Stimulated activated CD4-positive, alpha-beta T cell treated with anti-CD3 and anti-CD28 coated beads, Interleukin-1b, Interleukin-23, amount 100 ng/mL, for 24 hours (primary cell): ENCODE measurements at regions not wholly inside any gene's neighbourhood (a gene's known extent, or its start where the extent isn't known, plus 50 kb on each side); places are given as distances from the start of the nearest gene placed in this dataset.

ENCODE experiments used
- DNase-seq, 4 experiments: peaks; one replicate each; pipeline ENCODE4 v3.0.0-alpha.2; 2020; ENCODE audit warnings: low read depth in 4 of 4, low spot score in 1 of 4

DNA sequence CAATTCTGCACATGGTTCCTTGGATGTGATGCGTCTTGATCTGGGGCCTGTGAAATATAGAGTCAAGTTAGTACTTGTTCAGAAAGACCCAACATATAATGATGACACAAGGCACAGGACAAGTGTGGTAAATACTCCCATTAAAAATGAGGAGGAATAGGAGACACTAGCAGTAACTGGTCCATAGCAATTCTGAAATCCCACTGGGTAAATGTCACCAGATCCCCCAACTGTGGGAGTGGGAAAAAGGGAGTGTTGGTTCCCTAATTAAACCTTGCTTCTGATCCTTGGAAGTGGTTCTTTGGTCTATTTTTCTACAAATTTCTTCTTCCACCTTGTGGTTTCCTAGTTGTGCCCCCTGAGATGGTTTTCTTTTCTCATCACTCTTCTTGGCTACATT lies 62.5 kb upstream of the NRP1 start:
- DNase-seq: no peak

DNA sequence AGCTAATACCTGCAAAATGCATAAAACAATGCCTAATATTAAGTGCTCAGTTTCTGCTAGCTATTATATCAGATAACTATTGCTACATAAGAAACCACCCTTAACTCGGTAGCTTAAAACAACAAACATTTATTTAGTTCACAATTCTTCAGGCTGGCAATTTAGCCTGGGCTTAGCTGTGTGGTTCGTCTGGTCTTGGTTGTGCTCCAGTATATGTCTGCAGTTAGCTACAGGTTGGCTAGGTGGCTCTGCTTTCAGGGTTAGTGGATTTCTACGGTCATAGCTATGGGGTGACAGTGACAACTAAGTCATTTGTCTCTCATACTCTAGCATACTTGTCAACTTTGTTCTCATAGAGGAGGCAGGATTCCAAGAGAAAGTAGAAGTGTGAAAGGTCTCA lies 61.8 kb upstream of the NRP1 start:
- no peak for DNase-seq

DNA sequence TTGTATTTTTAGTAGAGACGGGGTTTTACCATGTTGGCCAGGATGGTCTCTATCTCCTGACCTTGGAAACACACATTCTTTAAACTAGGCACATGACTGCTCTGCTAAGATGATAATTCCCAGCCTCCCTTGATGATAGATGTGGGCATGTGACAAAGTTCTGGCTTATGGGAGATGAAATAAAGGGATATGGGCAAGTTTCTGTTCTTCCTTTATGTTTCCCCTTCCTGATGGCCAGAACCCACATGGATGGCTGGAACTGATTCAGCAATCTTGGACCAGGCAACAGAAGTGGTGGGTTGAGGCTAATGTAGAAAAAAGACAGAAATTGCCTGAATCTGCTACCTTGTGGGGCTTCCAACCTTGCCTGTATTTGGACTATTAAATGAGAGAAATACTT lies 60.7 kb upstream of the NRP1 start:
- no peak for DNase-seq

DNA sequence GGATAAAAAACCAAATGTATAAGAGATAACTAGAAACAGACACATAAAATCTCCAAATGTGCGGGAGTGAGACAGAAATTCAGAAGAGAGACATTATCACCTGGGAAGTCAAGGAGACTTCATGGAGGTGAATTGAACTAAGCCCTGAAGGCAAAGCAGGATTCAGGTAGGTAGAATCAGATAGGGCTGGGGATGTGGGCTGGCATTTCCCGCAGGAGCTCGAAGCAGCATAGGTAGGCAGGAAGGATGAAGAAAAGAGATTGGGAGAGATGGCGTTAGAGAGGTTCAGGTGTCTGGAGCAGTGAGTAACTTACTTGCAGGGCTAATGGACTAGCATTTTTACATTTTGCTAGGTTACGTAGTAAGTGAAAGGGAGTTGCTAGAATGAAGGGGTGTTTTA lies 58.2 kb upstream of the NRP1 start:
- no peak for DNase-seq

GRCh38 chr10:33391611-33392465 lies 57.4 kb upstream of the NRP1 start:
- DNase-seq: no peak

DNA sequence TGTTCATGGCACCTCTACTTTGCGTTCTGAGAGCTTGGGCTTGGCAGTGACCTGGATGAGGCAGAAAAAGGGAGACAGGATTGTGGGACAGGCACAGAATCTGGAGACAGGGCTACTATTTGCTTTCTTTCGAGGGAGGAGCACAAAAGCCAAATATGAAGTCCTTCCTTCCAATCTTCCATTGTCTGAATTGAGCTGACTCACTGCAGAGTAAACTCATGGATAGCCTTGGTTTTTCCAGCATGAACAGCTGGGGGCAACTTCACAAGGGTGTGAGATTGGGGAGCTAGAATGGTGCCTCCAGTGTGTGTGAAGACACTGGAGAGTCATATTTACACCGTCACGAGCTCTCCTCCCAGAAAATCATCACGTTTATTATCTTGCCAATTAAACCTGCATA lies 55.6 kb upstream of the NRP1 start:
- DNase-seq: no peak

DNA sequence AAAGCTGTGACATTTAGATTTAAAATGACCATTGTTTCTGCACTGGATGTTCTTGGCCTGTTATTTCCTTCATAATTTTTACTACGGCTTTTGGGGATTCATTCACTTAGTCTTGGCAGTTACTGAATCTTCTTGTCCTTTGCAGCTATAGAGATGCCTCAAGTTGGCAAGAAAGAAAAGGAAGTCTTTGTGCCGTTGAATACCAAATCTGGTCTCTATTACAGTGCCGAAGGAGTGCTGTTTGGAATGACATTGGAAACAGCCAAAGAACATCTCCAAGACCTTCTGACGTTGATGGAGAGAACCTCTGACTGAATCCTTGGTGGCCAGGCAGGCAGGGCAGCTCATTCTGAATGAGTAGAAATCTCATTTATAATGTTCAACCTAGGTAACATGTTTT lies 54.3 kb upstream of the NRP1 start:
- DNase-seq: no peak

DNA sequence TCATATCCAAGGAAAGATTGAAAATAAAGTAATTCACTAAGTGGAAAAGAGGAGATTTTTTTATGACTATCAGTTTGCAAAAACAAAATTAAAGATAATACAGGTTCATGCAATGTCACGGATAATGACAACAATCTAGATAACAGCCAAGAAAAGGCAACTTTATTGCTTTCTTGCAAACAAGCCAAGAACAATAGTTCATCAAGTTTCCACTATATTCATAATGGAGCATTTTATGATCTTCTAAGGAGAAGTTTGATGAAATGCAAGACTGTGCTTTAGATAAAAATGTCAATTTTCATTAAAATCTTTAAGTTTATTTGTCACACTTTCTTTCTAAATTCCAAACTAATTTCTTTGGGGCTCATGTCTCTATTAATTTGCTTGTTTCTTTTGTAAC lies 53.9 kb upstream of the NRP1 start:
- no peak for DNase-seq

GRCh38 chr10:33387720-33388119 lies 53.3 kb upstream of the NRP1 start:
- DNase-seq: no peak

DNA sequence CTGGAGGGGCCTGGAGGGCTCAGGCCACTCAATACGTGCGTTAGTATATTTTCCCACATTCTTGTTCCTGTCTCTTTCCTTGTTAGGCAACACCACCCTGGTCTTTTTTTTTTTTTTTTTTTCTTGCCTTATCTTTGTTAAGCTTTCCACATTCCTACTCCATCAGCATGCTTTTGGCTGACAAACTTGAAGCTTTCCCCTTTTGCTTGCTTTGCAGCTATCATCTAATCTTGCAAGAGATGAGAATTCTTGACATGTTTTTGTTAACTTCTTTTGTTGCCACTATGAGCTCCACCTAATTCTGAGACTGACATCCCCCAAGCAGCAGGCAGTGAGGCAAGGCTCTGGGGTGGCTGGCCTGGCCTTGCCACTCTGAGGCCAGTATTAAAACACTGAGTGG lies 52.5 kb upstream of the NRP1 start:
- DNase-seq: no peak

DNA sequence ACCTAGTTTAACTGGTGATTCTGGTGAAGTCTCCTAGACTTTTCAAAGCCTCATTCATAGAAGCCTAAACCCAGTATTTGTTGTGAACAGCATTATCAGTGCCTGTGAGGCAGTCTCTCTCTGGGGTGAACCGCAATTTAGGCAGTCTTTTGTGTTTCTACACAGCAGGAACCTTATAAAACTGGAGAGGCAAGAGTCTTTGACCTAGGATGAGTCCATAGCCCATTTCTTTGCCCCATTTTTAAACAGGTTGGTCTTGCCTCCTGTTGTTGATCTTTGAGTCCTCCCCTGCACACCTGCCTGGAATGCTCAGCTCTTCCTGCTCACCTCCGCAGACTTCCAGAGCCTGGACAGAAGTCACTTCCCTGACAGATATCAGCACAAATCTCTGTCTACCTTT lies 51.2 kb upstream of the NRP1 start:
- DNase-seq: no peak

DNA sequence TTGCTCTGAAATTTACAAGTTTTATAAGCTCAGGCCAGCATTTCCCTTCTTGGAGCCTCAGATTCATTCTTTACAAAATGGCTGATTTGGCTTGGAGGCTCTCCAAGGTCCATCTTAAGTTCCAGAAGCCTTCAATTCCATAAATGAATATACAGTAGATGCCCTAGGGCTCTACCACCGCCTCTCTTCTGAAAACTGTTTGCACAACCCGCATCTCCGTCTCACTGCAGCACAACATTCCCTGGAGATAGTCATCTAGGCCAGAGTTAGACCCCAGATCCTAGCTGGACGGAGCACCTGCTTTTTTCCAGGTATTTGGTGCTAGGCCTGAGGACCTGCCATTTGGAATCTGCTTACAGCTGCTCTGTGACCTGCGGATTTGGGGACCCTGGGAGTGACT lies 50.5 kb upstream of the NRP1 start:
- no peak for DNase-seq
